CD4-positive, alpha-beta T cell (primary cell): ENCODE measurements at regions not wholly inside any gene's neighbourhood (a gene's known extent, or its start where the extent isn't known, plus 50 kb on each side); places are given as distances from the start of the nearest gene placed in this dataset.

Source experiments
- ATAC-seq: fragments of 200-7000 bp; cut with Tn5 transposase; one replicate; pipeline ENCODE4 v1.10.0; 2022; ENCODE audit warnings: mild to moderate bottlenecking; ENCODE audit not compliant: poor library complexity
- CTCF ChIA-PET: fragments of 350-600 bp; sonication (Branson Sonifier 250); formaldehyde crosslinking; loops from one replicate; lab custom pipeline; 2021; ENCODE audit warnings: antibody characterized with exemption, inconsistent platforms; lab: Charles Lee
- POLR2A ChIA-PET: fragments of 350-600 bp; sonication (Branson Sonifier 250); formaldehyde crosslinking; loops from one replicate; lab custom pipeline; 2021; ENCODE audit warnings: antibody characterized with exemption, inconsistent platforms; lab: Charles Lee
- DNase-seq, 14 experiments: peaks; one replicate each; pipeline ENCODE4 v3.0.0-alpha.2; 2013 to 2020; ENCODE audit warnings: mixed read lengths in 2 of 14
- H3K27ac ChIP-seq, 2 donors: one replicate each; pipeline versions ENCODE4 v1.5.1 to v1.7.0; 2013; ENCODE audit warnings: low read length in 2 of 2, low read depth in 1 of 2, mild to moderate bottlenecking in 1 of 2
- H3K27me3 ChIP-seq, 2 experiments: 1 replicate in 1 of 2; 2 replicates in 1 of 2; pipeline versions ENCODE4 v1.6.1 to v1.7.0; 2013; ENCODE audit warnings: low read length in 2 of 2, control low read depth in 1 of 2, mild to moderate bottlenecking in 1 of 2, moderate library complexity in 1 of 2; ENCODE audit not compliant: insufficient read depth in 2 of 2, control insufficient read depth in 1 of 2
- H3K36me3 ChIP-seq: one replicate; pipeline ENCODE4 v1.6.1; 2013; ENCODE audit warnings: low read length, control low read depth; ENCODE audit not compliant: insufficient read depth
- H3K4me1 ChIP-seq: one replicate; pipeline ENCODE4 v1.6.1; 2013; ENCODE audit warnings: low read length, control low read depth; ENCODE audit not compliant: insufficient read depth
- H3K4me3 ChIP-seq: one replicate; pipeline ENCODE4 v1.5.1; 2013; ENCODE audit warnings: mild to moderate bottlenecking, low read length, moderate library complexity
- H3K9me3 ChIP-seq, 2 experiments: 1 replicate in 1 of 2; 2 replicates in 1 of 2; pipeline versions ENCODE4 v1.6.1 to v1.7.0; 2013; ENCODE audit warnings: low read length in 2 of 2, mild to moderate bottlenecking in 2 of 2, control low read depth in 1 of 2, moderate library complexity in 1 of 2; ENCODE audit not compliant: control insufficient read depth in 1 of 2, insufficient read depth in 1 of 2
- H3K27ac Mint-ChIP-seq: one replicate; pipeline ENCODE4 v1.8.0; 2020; ENCODE audit warnings: mixed read lengths
- H3K27me3 Mint-ChIP-seq: one replicate; pipeline ENCODE4 v1.8.0; 2021; ENCODE audit warnings: mixed read lengths
- H3K36me3 Mint-ChIP-seq: one replicate; pipeline ENCODE4 v1.8.0; 2021; ENCODE audit warnings: low read depth, mixed read lengths
- H3K4me1 Mint-ChIP-seq: one replicate; pipeline ENCODE4 v1.8.0; 2021; ENCODE audit warnings: low read depth, mixed read lengths
- H3K4me3 Mint-ChIP-seq: one replicate; pipeline ENCODE4 v1.8.0; 2020; ENCODE audit warnings: mild to moderate bottlenecking, mixed read lengths
- H3K9me3 Mint-ChIP-seq: one replicate; pipeline ENCODE4 v1.8.0; 2020; ENCODE audit warnings: mixed read lengths
- CTCF ChIP-seq: fragments of 200-600 bp; IDR thresholded peaks from one replicate; pipeline ENCODE4 v1.8.0; 2022; ENCODE audit warnings: antibody characterized with exemption, mild to moderate bottlenecking
- intact Hi-C, 2 experiments: fragments of 100-400 bp; cut with DNase I in 1 of 2; cut with micrococcal nuclease in 1 of 2; formaldehyde crosslinking; loops; one replicate each; pipeline versions ENCODE4 v1.15.1 to v1.9.0; 2023 to 2025; cut with DNase I, micrococcal nuclease

- no peak for TF ChIP-seq CTCF
- no peaks in the 10 kb centered on the region for H3K4me1 ChIP-seq
- H3K4me1 Mint-ChIP-seq, result no peaks in the 10 kb centered on the region
- H3K27ac Mint-ChIP-seq, result no peak overlapping the region
- H3K27me3 Mint-ChIP-seq, result no peaks in the 10 kb centered on the region
- H3K9me3 ChIP-seq, result peaks cover 0 to 12% of the 10 kb centered on the region in 2 experiments
- POLR2A ChIA-PET, result no interaction called here
- DNase-seq (no peak), ATAC-seq (no peak)
- CTCF ChIA-PET, result no interaction called here
- H3K4me3 ChIP-seq, result no peak overlapping the region
- no peak overlapping the region for H3K4me3 Mint-ChIP-seq
- no peaks in the 10 kb centered on the region for H3K36me3 ChIP-seq
- intact Hi-C loops, result no loop called here
- no peak overlapping the region for H3K27ac ChIP-seq
- H3K27me3 ChIP-seq, result no peaks in the 10 kb centered on the region
- no peaks in the 10 kb centered on the region for H3K36me3 Mint-ChIP-seq
- peaks cover 2% of the 10 kb centered on the region for H3K9me3 Mint-ChIP-seq
Measured at GRCh38 chr6:48369100-48369499, 258.1 kb upstream of the PTCHD4 start.

- Mint-ChIP-seq H3K27me3 (no peaks in the 10 kb centered on the region), H3K27ac (no peak overlapping the region), H3K4me3 (no peak overlapping the region), H3K36me3 (no peaks in the 10 kb centered on the region), H3K9me3 (peaks cover 5% of the 10 kb centered on the region), H3K4me1 (no peaks in the 10 kb centered on the region)
- H3K27ac ChIP-seq, result no peak overlapping the region
- no peaks in the 10 kb centered on the region for H3K36me3 ChIP-seq
- no peak for DNase-seq
- intact Hi-C loops, result no loop called here
- ChIA-PET CTCF (no interaction called here), POLR2A (no interaction called here)
- peaks cover 0 to 6% of the 10 kb centered on the region in 2 experiments for H3K9me3 ChIP-seq
- no peaks in the 10 kb centered on the region for H3K4me1 ChIP-seq
- H3K4me3 ChIP-seq, result no peak overlapping the region
- no peak for TF ChIP-seq CTCF
- no peaks in the 10 kb centered on the region for H3K27me3 ChIP-seq
- ATAC-seq, result no peak
Measured at GRCh38 chr6:48325701-48326100, 214.7 kb upstream of the PTCHD4 start.

- no peaks in the 10 kb centered on the region for H3K9me3 ChIP-seq
- DNase-seq, result no peak
- no peak overlapping the region for H3K4me3 ChIP-seq
- intact Hi-C loops, result no loop called here
- H3K36me3 Mint-ChIP-seq, result no peaks in the 10 kb centered on the region
- no peaks in the 10 kb centered on the region for H3K27me3 Mint-ChIP-seq
- no peak overlapping the region for H3K27ac Mint-ChIP-seq
- H3K4me3 Mint-ChIP-seq, result no peak overlapping the region
- ATAC-seq, result no peak
- ChIA-PET POLR2A (interaction anchor here (0.6 kb wide), 1 partner anchor 15 kb away, joined by 3 read pairs; no protein-coding TSS in a partner anchor), CTCF (no interaction called here)
- TF ChIP-seq CTCF, result no peak
- no peaks in the 10 kb centered on the region for H3K4me1 ChIP-seq
- H3K27me3 ChIP-seq, result no peaks in the 10 kb centered on the region
- peaks cover 2% of the 10 kb centered on the region for H3K9me3 Mint-ChIP-seq
- H3K36me3 ChIP-seq, result no peaks in the 10 kb centered on the region
- H3K4me1 Mint-ChIP-seq, result no peaks in the 10 kb centered on the region
- H3K27ac ChIP-seq, result no peak overlapping the region
Measured at GRCh38 chr6:48318670-48319069, 207.7 kb upstream of the PTCHD4 start.
